ENCODE measurements at regions not wholly inside any gene's neighbourhood (a gene's known extent, or its start where the extent isn't known, plus 50 kb on each side); places are given as distances from the start of the nearest gene placed in this dataset.

DNA sequence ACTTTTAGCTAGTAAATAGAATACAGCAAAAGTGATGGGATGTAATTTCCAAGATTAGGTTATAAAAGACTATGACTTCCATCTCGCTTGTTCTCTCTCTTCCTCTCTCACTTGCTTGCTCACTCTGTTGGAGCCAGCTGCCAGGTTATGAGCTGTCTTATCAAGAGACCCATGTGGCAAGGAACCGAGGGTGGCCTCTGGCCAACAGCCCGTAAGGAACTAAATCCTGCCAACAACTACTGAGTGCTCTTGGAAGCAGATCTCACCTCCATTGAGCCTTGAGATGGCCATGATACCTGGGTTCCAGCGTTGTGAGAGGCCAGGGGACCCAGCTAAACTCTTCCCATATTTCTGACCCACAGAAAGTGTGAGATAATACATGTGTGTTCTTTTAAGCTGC is 636.1 kb downstream of the ACTL7B start:
- Histone ChIP-seq H3K27ac (ENCODE audit: insufficient read depth, low read depth, low read length) (no peak overlapping the region), H3K4me2 (ENCODE audit: insufficient read depth, low read length) (no peak overlapping the region), H2AFZ (ENCODE audit: low read depth, low read length) (no peak overlapping the region), H3K27me3 (ENCODE audit: control insufficient read depth in 2 of 2, insufficient read depth in 2 of 2, low read length in 2 of 2) (no peaks in the 10 kb centered on the region), H3K4me3 (replicated peaks in 1 of 3; ENCODE audit: insufficient read depth in 1 of 3, low read depth in 1 of 3, low read length in 3 of 3) (no peak overlapping the region), H3K9me3 (replicated peaks; ENCODE audit: control insufficient read depth, insufficient read depth, low read length) (no peaks in the 10 kb centered on the region), H3K79me2 (ENCODE audit: control insufficient read depth, insufficient read depth, low read length) (no peaks in the 10 kb centered on the region), H3K36me3 (ENCODE audit: control insufficient read depth in 2 of 2, extremely low read depth in 1 of 2, insufficient read depth in 2 of 2, low read length in 2 of 2) (no peaks in the 10 kb centered on the region), H3K9ac (replicated peaks; ENCODE audit: extremely low read depth, insufficient read depth, low read length) (no peak overlapping the region), H4K20me1 (replicated peaks; ENCODE audit: control insufficient read depth, extremely low read depth, insufficient read depth, low read length) (no peaks in the 10 kb centered on the region), H3K9me1 (replicated peaks; ENCODE audit: control insufficient read depth, extremely low read depth, insufficient read depth, low read length) (no peaks in the 10 kb centered on the region), H3K4me1 (ENCODE audit: control insufficient read depth, extremely low read depth, insufficient read depth, low read length) (no peaks in the 10 kb centered on the region)
- intact Hi-C loops (cut with micrococcal nuclease) = no loop called here
- FAIRE-seq (no peak), DNase-seq (ENCODE audit: low read depth, low spot score) (no peak)
- POLR2A ChIA-PET = no interaction called here
- CTCF ChIA-PET = interaction anchor here (0.9 kb wide), 1 partner anchor 754 kb away, joined by 3 read pairs; no protein-coding TSS in a partner anchor
- no TSS peak for BruUV-seq (replicated peaks)
- dilution Hi-C loops (cut with MboI; ENCODE audit: extremely low pct_ligation_motif_present, low sequenced_read_pairs) = no loop called here
- TF ChIP-seq EZH2 (IDR thresholded peaks at IDR 0.05; ENCODE audit: borderline replicate concordance, low read depth, low read length, severe bottlenecking) = no peak
- TF ChIP-seq, protein P1, sequence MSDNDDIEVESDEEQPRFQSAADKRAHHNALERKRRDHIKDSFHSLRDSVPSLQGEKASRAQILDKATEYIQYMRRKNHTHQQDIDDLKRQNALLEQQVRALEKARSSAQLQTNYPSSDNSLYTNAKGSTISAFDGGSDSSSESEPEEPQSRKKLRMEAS (IDR thresholded peaks at IDR 0.05; ENCODE audit: insufficient read depth, insufficient read length) = no peak
- no peak for TF ChIP-seq FOS (IDR thresholded peaks at IDR 0.05; ENCODE audit: borderline replicate concordance, insufficient read depth, low read length)
- no peak for TF ChIP-seq POLR2AphosphoS5 (IDR thresholded peaks at IDR 0.05; ENCODE audit: insufficient read depth, low read depth, low read length)
- TF ChIP-seq CTCF (IDR thresholded peaks at IDR 0.05; ENCODE audit: extremely low read depth in 1 of 2, insufficient read depth in 1 of 2, low read depth in 1 of 2, low read length in 2 of 2) = no peak
- no peak for TF ChIP-seq MYC (IDR thresholded peaks at IDR 0.05; ENCODE audit: low read depth, low read length)
- no peak for TF ChIP-seq JUN (IDR thresholded peaks at IDR 0.05; ENCODE audit: borderline replicate concordance, insufficient read depth, insufficient read length, low read depth)
- TF ChIP-seq POLR2A (IDR thresholded peaks at IDR 0.05; ENCODE audit: low read depth, low read length) = no peak
- TF ChIP-seq GATA2 (IDR thresholded peaks at IDR 0.05; ENCODE audit: insufficient read depth, insufficient read length, low read depth, low read length) = no peak

All from endothelial cell of umbilical vein (primary cell).